GM12878 (cell line): ENCODE measurements at regions not wholly inside any gene's neighbourhood (a gene's known extent, or its start where the extent isn't known, plus 50 kb on each side); places are given as distances from the start of the nearest gene placed in this dataset.

ENCODE experiments used
- ATAC-seq: fragments of 200-7000 bp; cut with Tn5 transposase; 3 replicates; pipeline ENCODE4 v1.9.1; 2020; ENCODE audit warnings: mild to moderate bottlenecking, moderate library complexity
- BruUV-seq: library from RNA; stranded (reverse); fragments of 400-500 nt; replicated peaks from 2 replicates; lab custom pipeline; 2021; lab: Mats Ljungman, UMichigan
- CTCF ChIA-PET: fragments of 300-600 bp; sonication (Branson Sonifier 250); formaldehyde crosslinking; extraction: SDS; loops from one replicate; lab custom pipeline; 2021; ENCODE audit warnings: inconsistent platforms; lab: Yijun Ruan, JAX
- POLR2A ChIA-PET: fragments of 350-600 bp; formaldehyde crosslinking; extraction: SDS; loops from one replicate; lab custom pipeline; 2021; ENCODE audit warnings: inconsistent platforms; lab: Charles Lee
- RAD21 ChIA-PET: fragments of 300-600 bp; sonication (Branson Sonifier 250); formaldehyde crosslinking; loops from one replicate; lab custom pipeline; 2023; ENCODE audit warnings: antibody characterized with exemption; ENCODE audit not compliant: unreplicated experiment; lab: Charles Lee
- SMC1A ChIA-PET: fragments of 300-600 bp; sonication (Branson Sonifier 250); formaldehyde crosslinking; loops from one replicate; lab custom pipeline; 2023; ENCODE audit not compliant: unreplicated experiment, uncharacterized antibody; lab: Charles Lee
- DNase-seq: peaks from one replicate; pipeline ENCODE4 v3.0.0-alpha.2; 2011; ENCODE audit warnings: low read depth, low spot score
- FAIRE-seq: peaks from 3 replicates; lab custom pipeline; 2011; peaks lifted over from hg19 to GRCh38; lab: Jason Lieb, UNC
- H2AFZ ChIP-seq: 2 replicates; pipeline ENCODE4 v1.6.0; 2011; ENCODE audit warnings: low read depth, low read length, control low read depth; ENCODE audit not compliant: control insufficient read depth
- H3K27ac ChIP-seq: 2 replicates; pipeline ENCODE4 v1.5.1; 2011; ENCODE audit warnings: control low read depth; ENCODE audit not compliant: control insufficient read depth, insufficient read depth
- H3K27me3 ChIP-seq, 2 experiments: replicated peaks in 1 of 2; 2 replicates each; pipeline versions ENCODE4 v1.6.0 to v1.6.1; 2011; ENCODE audit warnings: low read length in 1 of 2; ENCODE audit not compliant: control insufficient read depth in 2 of 2, insufficient read depth in 2 of 2
- H3K36me3 ChIP-seq, 2 experiments: 2 replicates each; pipeline ENCODE4 v1.5.1; 2011; ENCODE audit warnings: low read length in 1 of 2; ENCODE audit not compliant: control insufficient read depth in 2 of 2, insufficient read depth in 2 of 2
- H3K4me1 ChIP-seq: 2 replicates; pipeline ENCODE4 v1.6.1; 2011; ENCODE audit warnings: mild to moderate bottlenecking, low read length, moderate library complexity, mixed read lengths; ENCODE audit not compliant: control insufficient read depth, insufficient read depth
- H3K4me2 ChIP-seq: 2 replicates; pipeline ENCODE4 v1.6.0; 2011; ENCODE audit warnings: control low read depth; ENCODE audit not compliant: control insufficient read depth, insufficient read depth
- H3K4me3 ChIP-seq: fragments of 200-600 bp; sonication (generic); 2 replicates; pipeline ENCODE4 v1.5.1; 2016
- H3K79me2 ChIP-seq: 2 replicates; pipeline ENCODE4 v1.6.0; 2011; ENCODE audit warnings: low read length; ENCODE audit not compliant: control insufficient read depth, insufficient read depth
- H3K9ac ChIP-seq: 2 replicates; pipeline ENCODE4 v1.8.0; 2011; ENCODE audit warnings: low read length, control low read depth, mixed read lengths; ENCODE audit not compliant: control insufficient read depth, insufficient read depth
- H3K9me3 ChIP-seq: replicated peaks from 3 replicates; pipeline ENCODE4 v1.5.1; 2011; ENCODE audit warnings: mild to moderate bottlenecking, low read length; ENCODE audit not compliant: control insufficient read depth, insufficient read depth
- H4K20me1 ChIP-seq: 2 replicates; pipeline ENCODE4 v1.6.0; 2011; ENCODE audit not compliant: control insufficient read depth, insufficient read depth
- BCL3 ChIP-seq: IDR thresholded peaks from 2 replicates; pipeline ENCODE4 v1.6.1; 2011; ENCODE audit warnings: borderline replicate concordance, low read depth, mild to moderate bottlenecking, moderate library complexity, low read length; ENCODE audit not compliant: insufficient read depth, poor library complexity, severe bottlenecking
- CBX3 ChIP-seq: fragments of 200-600 bp; sonication (generic); IDR thresholded peaks from 2 replicates; pipeline ENCODE4 v1.6.1; 2016; ENCODE audit warnings: low read depth, borderline replicate concordance
- CUX1 ChIP-seq: IDR thresholded peaks from 2 replicates; pipeline ENCODE4 v1.6.1; 2012; ENCODE audit warnings: improper control_type of control experiment, low read depth, low read length; ENCODE audit not compliant: insufficient replicate concordance
- ESRRA ChIP-seq: IDR thresholded peaks from 2 replicates; pipeline ENCODE4 v1.6.1; 2012; ENCODE audit warnings: mild to moderate bottlenecking, low read length, improper control_type of control experiment
- HDAC2 ChIP-seq: fragments of 200-600 bp; sonication (generic); IDR thresholded peaks from 2 replicates; pipeline ENCODE4 v1.6.1; 2017
- IKZF1 ChIP-seq: fragments of 450-650 bp; conservative IDR thresholded peaks from 2 replicates; pipeline ENCODE4 v1.6.1; 2017; ENCODE audit warnings: antibody characterized with exemption, mild to moderate bottlenecking
- IRF3 ChIP-seq: fragments of 450-650 bp; IDR thresholded peaks from 2 replicates; pipeline ENCODE4 v1.6.1; 2014; ENCODE audit warnings: mild to moderate bottlenecking
- KDM1A ChIP-seq: fragments of 200-600 bp; sonication (generic); IDR thresholded peaks from 2 replicates; pipeline ENCODE4 v1.6.1; 2016; ENCODE audit warnings: borderline replicate concordance
- MTA3 ChIP-seq: IDR thresholded peaks from 2 replicates; pipeline ENCODE4 v1.6.1; 2012; ENCODE audit warnings: low read length, inconsistent platforms, borderline replicate concordance
- SKIL ChIP-seq: fragments of 450-650 bp; IDR thresholded peaks from 2 replicates; pipeline ENCODE4 v1.6.1; 2017; ENCODE audit warnings: mild to moderate bottlenecking, low read depth, inconsistent platforms; ENCODE audit not compliant: poor library complexity, severe bottlenecking
- SMAD5 ChIP-seq: IDR thresholded peaks from 2 replicates; pipeline ENCODE4 v1.6.1; 2016; ENCODE audit warnings: antibody characterized with exemption, low read depth
- SP1 ChIP-seq: IDR thresholded peaks from one replicate; pipeline ENCODE4 v1.6.1; 2011; ENCODE audit warnings: low read depth, low read length
- USF2 ChIP-seq: IDR thresholded peaks from 2 replicates; pipeline ENCODE4 v1.6.1; 2011; ENCODE audit warnings: low read depth, low read length, improper control_type of control experiment, borderline replicate concordance
- ZNF24 ChIP-seq: fragments of 450-650 bp; IDR thresholded peaks from 2 replicates; pipeline ENCODE4 v1.6.1; 2017; ENCODE audit warnings: antibody characterized with exemption, mild to moderate bottlenecking
- ZSCAN29 ChIP-seq: fragments of 450-650 bp; IDR thresholded peaks from 2 replicates; pipeline ENCODE4 v1.6.1; 2017; ENCODE audit warnings: mild to moderate bottlenecking, moderate library complexity
- in situ Hi-C: fragments of 300-500 bp; cut with MboI; formaldehyde crosslinking; loops from 9 replicates; pipeline ENCODE4 v1.14.3; 2018; ENCODE audit warnings: mixed read lengths
- intact Hi-C: fragments of 100-400 bp; cut with micrococcal nuclease; formaldehyde crosslinking; loops from one replicate; pipeline ENCODE4 v1.14.2; 2022; ENCODE audit not compliant: unreplicated experiment

GRCh38 chr2:154589514-154589913, 109.0 kb upstream of the KCNJ3 start:
- in situ Hi-C loops, result no loop called here
- H4K20me1 ChIP-seq, result no peaks in the 10 kb centered on the region
- no peaks in the 10 kb centered on the region for H3K79me2 ChIP-seq
- no peak overlapping the region for H3K4me3 ChIP-seq
- no peak overlapping the region for H2AFZ ChIP-seq
- ATAC-seq, result no peak
- SMC1A ChIA-PET, result interaction anchor here (1.2 to 3.5 kb wide), 2 partner anchors 10 to 73 kb away, joined by 3 to 16 read pairs; no protein-coding TSS in a partner anchor
- POLR2A ChIA-PET, result no interaction called here
- CTCF ChIA-PET, result interaction anchor here (1.2 kb wide), 1 partner anchor 19 kb away, joined by 4 read pairs; no protein-coding TSS in a partner anchor
- no peak overlapping the region for H3K27ac ChIP-seq
- no TSS peak for BruUV-seq
- DNase-seq, result no peak
- H3K4me1 ChIP-seq, result no peaks in the 10 kb centered on the region
- intact Hi-C loops, result no loop called here
- H3K9ac ChIP-seq, result no peak overlapping the region
- H3K4me2 ChIP-seq, result no peak overlapping the region
- RAD21 ChIA-PET, result no interaction called here
- FAIRE-seq, result no peak
- H3K27me3 ChIP-seq, result no peaks in the 10 kb centered on the region
- no peaks in the 10 kb centered on the region for H3K9me3 ChIP-seq
- no peaks in the 10 kb centered on the region for H3K36me3 ChIP-seq
- TF ChIP-seq HDAC2 (no peak), BCL3 (no peak), USF2 (no peak), SP1 (no peak), CBX3 (no peak), CUX1 (no peak), MTA3 (no peak), ZNF24 (no peak), KDM1A (no peak), ESRRA (no peak), SMAD5 (no peak), IKZF1 (no peak), ZSCAN29 (no peak), SKIL (no peak), IRF3 (no peak)
